ENCODE measurements at regions not wholly inside any gene's neighbourhood (a gene's known extent, or its start where the extent isn't known, plus 50 kb on each side); places are given as distances from the start of the nearest gene placed in this dataset.
"Not testable (repeated sequence)": the region's sequence is repeated elsewhere in the genome, so short reads cannot be mapped to it uniquely, and the experiment has no call there.

DNA sequence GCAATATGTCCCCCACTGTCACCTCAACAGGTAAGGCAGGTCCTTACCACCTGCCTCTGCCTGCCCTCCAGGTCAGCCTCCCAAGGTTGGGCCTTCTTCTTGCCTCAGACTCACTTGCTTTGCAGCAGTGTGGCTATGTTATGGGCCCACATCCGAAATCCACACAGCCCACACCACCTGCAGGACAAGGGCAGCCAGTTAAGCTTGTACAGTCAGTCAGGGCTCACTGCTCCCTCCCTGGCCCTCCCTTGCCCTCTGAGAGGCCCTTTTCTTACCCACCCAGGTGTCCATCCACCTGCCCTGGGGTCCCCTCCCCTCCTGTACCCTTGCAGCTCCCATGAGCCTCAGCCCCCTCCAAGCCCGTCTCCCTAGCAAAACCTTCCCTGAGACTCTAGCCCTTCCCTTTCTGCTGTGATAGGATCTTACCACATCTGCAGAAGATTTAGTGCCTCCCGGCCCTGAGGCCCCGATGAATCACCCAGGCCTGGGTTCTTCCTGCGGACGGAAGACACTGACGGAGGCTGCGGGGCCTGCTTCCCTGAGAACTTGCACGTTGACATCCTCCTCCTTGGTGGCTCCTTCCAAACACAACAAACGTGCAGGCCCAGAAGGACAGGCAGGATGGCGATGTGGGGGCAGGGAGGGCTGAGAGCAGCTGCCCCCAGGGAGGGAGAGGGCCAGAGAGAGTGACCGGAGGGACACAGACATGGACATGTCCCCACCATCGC lies 5466.2 kb upstream of the TPTE start:
- H3K36me3 ChIP-seq (ENCODE audit: insufficient read depth, low read length); H3K4me1 ChIP-seq (ENCODE audit: insufficient read depth, low read length); H2AFZ ChIP-seq (ENCODE audit: low read depth, low read length); H3K9me3 ChIP-seq (ENCODE audit: low read length); H3K27me3 ChIP-seq (ENCODE audit: insufficient read depth, low read length); H3K4me3 ChIP-seq (ENCODE audit: low read length): not testable (repeated sequence)

DNA sequence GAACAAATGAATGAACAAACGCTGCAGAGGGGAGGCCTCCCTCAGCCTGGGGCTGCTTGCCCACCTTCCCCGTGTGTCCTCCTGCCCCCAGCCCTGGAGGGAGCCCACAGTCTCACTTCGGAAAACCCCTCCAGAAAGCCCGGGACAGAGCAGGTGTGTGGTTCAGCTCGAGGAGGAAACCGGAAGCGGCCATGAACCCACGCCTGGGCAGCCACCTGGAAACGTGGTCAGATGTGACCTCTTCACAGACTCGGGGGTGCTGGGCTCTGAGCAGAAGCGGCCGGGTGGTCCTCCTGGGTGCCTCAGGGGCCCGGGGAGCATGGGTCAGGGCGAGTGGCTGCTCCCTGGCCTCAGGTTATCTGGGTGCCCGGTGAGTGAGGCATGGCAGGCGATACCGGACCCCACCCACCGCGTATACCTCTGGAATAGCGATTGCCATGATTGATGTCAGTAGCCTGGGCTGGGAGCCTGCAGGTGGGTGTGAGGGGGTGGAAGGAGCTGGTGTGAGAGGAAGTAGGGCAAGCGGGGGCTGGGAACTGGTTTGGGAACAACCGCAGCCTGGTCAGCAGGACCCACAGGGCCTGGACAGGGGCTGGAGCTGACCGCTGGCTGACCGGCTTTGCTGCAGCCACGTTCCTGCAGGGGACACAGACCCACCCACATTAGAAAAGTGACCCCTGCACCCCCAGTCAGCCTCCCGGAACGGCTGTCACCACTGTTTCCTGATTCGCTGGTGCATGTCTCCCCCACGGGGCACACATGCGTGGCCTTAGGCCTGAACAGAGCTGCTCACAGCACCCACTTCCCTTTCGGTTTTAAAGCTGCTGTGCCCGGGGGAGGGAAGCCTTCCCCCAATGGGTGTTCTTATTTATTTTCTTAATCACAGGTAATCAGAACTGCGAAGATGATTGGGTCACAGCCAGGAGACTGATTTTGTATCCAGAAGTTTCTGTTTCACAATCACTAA lies 5465.1 kb upstream of the TPTE start:
- H2AFZ ChIP-seq (ENCODE audit: low read depth, low read length); H3K4me3 ChIP-seq (ENCODE audit: low read length); H3K36me3 ChIP-seq (ENCODE audit: insufficient read depth, low read length); H3K27me3 ChIP-seq (ENCODE audit: insufficient read depth, low read length); H3K4me1 ChIP-seq (ENCODE audit: insufficient read depth, low read length); H3K9me3 ChIP-seq (ENCODE audit: low read length): not testable (repeated sequence)

DNA sequence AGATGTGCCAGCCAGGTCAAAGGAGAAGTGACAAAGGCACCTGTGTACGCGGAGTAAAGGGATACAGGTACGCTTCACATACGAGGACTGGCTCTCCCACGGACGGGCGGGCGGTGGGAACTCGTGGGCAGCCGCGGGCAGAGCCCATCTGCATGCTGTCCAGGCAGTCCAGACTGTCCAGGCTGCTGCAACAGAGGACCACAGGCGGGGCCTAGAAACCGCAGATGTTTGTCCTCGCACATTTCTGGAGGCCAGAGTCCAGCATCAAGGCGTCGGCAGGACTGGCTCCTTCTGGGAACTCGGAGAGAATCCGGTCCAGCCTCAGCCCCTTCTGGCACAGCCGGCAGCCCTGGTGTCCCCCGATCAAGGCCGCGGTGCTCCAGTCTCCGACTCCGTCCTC lies 5464.3 kb upstream of the TPTE start:
- not testable (repeated sequence) for H3K4me3 ChIP-seq (ENCODE audit: low read length); H2AFZ ChIP-seq (ENCODE audit: low read depth, low read length); H3K36me3 ChIP-seq (ENCODE audit: insufficient read depth, low read length); H3K4me1 ChIP-seq (ENCODE audit: insufficient read depth, low read length); H3K27me3 ChIP-seq (ENCODE audit: insufficient read depth, low read length); H3K9me3 ChIP-seq (ENCODE audit: low read length)

DNA sequence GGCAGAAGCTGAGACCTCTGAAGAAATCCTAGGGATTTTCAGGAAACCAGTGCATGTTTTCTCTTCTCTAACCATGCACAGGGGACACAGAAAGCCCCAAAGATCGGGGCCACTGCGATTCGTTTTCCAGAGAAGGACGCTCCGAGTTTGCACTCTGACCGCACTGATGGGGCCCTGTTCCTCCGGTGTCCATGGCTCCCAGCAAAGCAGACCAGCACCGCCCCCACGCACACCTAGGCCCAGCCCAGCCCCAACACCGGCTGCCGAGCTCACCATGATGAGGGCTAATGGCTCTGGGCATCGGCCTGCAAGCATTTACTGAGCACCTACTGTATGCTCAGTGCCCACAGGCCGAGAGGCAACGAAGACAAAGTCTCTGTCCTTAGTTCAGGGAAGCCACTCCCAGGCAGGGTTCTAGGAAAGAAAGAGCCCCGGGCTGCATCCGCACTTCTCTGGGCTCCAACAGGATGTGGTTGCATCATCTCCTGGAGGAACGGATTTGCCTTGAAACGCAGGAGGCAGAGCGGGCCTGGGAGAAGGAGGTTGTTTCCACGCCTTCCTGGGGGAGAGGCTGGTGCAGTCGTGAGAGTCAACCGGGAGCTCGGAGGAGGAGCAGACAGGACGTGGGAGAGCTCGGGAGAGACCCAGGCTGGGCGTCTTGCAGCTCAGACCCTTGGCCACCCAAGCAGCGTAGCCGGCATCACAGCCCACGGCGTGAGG lies 5460.9 kb upstream of the TPTE start:
- H2AFZ ChIP-seq (ENCODE audit: low read depth, low read length); H3K36me3 ChIP-seq (ENCODE audit: insufficient read depth, low read length); H3K9me3 ChIP-seq (ENCODE audit: low read length); H3K27me3 ChIP-seq (ENCODE audit: insufficient read depth, low read length); H3K4me1 ChIP-seq (ENCODE audit: insufficient read depth, low read length); H3K4me3 ChIP-seq (ENCODE audit: low read length): not testable (repeated sequence)

DNA sequence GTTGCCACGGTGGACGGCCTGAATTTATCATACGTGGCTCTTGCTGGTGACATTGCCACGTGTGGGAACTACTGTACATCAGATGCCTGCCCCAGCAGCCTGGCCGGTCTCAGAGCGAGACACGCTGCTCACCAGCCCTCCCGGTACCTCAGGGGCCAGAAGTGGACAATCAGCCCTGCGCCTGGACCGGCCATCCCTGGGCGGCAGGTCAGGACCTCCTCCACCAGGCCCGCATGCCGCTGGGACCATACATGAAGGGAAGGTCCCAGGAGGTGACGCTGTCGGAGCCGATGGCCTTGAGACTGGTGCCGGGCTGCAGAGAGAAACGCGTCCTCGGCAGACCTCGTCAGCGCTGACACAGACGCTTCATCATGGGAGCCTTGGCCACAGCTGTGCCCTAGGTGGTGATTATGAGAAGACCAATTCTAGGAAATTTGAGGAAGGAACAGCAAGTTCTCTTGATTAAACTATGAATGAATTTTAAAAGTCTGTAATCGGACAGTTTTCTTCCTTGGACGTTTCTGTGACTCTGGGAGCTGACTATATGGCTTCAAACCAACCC lies 5456.7 kb upstream of the TPTE start:
- not testable (repeated sequence) for H2AFZ ChIP-seq (ENCODE audit: low read depth, low read length); H3K4me3 ChIP-seq (ENCODE audit: low read length); H3K27me3 ChIP-seq (ENCODE audit: insufficient read depth, low read length); H3K36me3 ChIP-seq (ENCODE audit: insufficient read depth, low read length); H3K4me1 ChIP-seq (ENCODE audit: insufficient read depth, low read length); H3K9me3 ChIP-seq (ENCODE audit: low read length)

DNA sequence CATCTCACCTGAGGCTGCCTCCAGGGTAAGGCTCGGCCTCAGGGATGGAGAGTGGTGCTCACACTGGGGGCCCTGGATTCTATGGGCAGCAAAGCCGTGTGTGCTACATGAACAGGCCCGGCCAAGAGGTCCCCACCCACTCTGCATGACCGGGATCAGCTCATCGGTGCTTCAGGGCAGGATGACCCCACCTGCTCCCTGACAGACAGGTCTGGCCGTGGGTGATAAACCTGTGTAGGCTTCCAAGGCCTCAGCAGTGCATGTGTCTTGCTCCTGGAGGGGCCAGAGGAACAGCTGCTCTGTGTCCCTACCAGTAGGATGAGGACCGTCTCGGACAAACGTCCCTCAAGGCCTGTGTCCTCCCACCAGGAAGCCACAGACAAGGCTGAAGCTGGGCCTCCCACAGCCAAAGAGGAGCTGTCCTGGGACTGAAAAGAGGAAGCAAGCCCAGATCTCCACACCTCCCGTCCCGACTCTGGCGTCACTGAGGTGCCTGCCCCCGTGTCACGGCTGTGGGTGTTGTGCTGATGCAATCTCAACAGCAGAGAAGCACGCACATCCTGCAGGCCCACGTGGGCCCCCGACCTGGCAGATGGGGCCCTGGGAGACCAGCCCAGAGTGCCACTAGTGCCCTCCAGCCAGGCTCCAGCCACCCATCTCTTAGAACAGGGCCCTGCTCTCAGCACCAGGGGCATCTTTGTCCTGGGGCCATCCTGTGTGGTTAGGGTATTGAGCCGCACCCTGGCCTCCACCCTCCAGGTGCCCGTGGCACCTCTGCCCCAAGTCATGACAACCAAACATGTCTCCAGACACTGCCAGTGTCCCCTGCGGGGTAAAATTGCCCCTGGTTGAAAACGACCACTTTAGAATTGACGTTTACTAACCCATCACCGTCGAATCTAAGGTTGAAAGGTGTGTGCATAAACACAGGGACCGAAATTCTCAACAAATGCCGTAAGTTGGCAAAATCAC lies 5455.9 kb upstream of the TPTE start:
- not testable (repeated sequence) for H3K4me3 ChIP-seq (ENCODE audit: low read length); H2AFZ ChIP-seq (ENCODE audit: low read depth, low read length); H3K9me3 ChIP-seq (ENCODE audit: low read length); H3K4me1 ChIP-seq (ENCODE audit: insufficient read depth, low read length); H3K36me3 ChIP-seq (ENCODE audit: insufficient read depth, low read length); H3K27me3 ChIP-seq (ENCODE audit: insufficient read depth, low read length)

DNA sequence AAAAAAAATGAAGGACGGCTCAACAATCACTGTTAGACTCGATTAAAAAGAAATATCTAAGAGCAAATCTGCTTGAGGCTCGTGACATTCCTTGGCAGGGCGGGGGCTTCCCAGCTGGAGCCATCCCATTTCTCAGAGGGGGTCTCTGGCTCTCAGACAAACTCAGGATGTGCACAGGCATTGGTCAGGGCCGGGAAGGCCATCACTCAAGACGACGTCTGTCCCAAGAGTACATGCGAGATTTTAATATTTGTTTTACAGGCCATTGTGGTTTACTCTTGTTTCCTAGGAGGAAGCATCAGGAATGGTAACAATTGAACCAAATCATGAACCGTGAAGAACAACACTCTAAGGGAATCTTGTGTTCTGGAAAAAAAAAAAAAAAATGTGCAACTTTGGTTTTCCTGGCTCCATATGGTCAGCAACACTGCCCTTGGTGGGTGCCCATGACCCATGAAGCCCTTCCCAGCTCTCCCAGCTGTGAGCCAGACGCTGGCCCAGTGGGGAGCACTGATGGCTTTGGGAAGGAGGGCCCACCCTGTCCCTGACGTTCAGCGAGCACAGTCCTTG lies 5454.6 kb upstream of the TPTE start:
- H3K36me3 ChIP-seq (ENCODE audit: insufficient read depth, low read length); H3K4me3 ChIP-seq (ENCODE audit: low read length); H3K9me3 ChIP-seq (ENCODE audit: low read length); H3K27me3 ChIP-seq (ENCODE audit: insufficient read depth, low read length); H2AFZ ChIP-seq (ENCODE audit: low read depth, low read length); H3K4me1 ChIP-seq (ENCODE audit: insufficient read depth, low read length): not testable (repeated sequence)

DNA sequence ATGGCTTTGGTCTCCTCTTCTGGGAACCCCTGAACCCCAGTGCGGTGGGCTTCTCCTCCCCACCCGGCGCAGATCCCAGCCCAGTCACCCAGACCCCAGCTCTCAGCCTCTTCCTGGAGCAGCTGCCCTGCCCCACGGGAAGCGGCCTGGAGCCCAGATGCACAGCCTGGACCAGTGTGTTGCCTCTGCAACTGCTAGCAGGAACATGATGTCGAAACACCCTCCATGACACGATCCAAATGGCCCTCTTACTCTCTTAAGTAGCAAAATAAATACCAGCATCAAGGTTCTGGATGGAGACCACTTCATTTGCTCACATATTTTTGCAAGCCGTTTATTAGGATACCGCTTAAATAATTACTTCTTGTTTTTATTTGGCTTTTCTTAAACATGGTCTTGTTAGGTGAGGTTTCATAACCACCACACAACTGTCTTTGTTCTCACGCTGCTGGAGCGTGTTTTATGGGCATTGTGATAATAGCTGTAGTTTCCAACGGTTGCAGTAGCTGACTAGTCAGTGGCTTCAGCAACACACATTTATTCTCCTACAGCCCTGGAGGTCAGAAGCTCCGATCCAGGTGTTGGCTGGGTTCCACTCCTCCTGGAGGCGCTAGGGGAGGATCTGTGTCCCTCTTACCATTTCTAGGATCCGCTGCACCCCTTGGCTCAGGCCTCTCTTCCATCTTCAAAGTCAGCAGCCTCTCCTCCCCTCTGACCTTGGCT lies 5453.9 kb upstream of the TPTE start:
- not testable (repeated sequence) for H3K36me3 ChIP-seq (ENCODE audit: insufficient read depth, low read length); H3K9me3 ChIP-seq (ENCODE audit: low read length); H3K27me3 ChIP-seq (ENCODE audit: insufficient read depth, low read length); H3K4me3 ChIP-seq (ENCODE audit: low read length); H3K4me1 ChIP-seq (ENCODE audit: insufficient read depth, low read length); H2AFZ ChIP-seq (ENCODE audit: low read depth, low read length)

DNA sequence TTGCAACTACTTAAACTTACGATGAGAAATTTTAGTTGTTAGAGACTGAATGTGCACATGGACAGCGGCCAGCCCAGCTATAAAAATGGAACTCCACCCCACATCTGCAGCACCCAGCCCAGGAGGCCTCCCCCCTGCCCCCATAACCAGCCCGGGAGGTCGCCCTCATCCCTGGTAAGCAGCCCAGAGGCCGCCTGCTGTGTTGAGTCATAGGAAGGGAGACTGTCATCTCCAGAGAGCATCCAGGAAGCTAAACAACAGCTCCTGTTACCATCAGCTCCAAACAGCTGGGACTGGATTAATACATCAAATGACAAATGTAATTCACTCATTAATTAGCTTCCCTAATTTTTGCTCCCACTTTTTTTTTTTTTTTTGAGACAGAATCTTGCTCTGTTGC lies 5452.7 kb upstream of the TPTE start:
- not testable (repeated sequence) for H3K9me3 ChIP-seq (ENCODE audit: low read length); H3K36me3 ChIP-seq (ENCODE audit: insufficient read depth, low read length); H2AFZ ChIP-seq (ENCODE audit: low read depth, low read length); H3K4me1 ChIP-seq (ENCODE audit: insufficient read depth, low read length); H3K4me3 ChIP-seq (ENCODE audit: low read length); H3K27me3 ChIP-seq (ENCODE audit: insufficient read depth, low read length)

DNA sequence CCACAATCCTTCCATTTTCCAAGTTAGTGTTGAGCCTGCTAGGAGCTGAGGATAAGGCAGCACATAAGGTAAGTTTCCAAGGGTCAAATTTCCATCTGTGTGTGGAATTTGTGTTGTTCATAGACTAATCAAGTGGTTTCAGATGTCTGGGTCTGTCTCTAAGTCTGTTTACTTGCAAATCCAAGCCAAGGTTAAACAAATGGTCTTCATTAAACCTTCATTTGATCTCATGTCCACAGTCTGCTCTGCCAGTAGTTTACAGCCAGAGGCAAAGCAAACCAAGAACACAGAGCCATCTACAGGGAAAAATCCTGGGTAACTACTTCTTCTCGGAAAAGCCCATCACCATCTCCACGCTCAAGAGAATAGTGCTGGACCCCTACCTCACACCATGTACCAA lies 5450.2 kb upstream of the TPTE start:
- not testable (repeated sequence) for H3K4me3 ChIP-seq (ENCODE audit: low read length)

DNA sequence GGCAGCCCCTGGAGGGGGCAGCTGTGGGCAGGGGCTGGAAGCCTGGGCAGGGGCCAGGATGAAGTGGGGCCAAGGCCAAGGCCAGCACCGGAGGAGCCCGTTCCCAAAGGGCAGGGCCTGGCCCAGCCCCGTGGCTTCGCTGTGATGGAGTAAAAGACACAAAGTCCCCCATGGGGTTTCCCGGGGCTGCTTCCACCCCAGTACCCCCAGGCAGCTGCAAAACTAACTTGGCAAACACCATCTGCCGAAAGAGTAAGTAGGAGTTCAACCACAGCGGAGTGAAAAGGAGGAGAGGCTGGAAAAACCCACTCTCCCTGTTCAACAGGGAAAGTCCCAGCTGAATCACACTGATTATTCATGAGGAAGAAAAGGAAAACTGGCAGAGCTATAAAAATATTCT lies 5444.5 kb upstream of the TPTE start:
- H3K4me1 ChIP-seq (ENCODE audit: insufficient read depth, low read length); H2AFZ ChIP-seq (ENCODE audit: low read depth, low read length); H3K9me3 ChIP-seq (ENCODE audit: low read length); H3K4me3 ChIP-seq (ENCODE audit: low read length); H3K36me3 ChIP-seq (ENCODE audit: insufficient read depth, low read length); H3K27me3 ChIP-seq (ENCODE audit: insufficient read depth, low read length): not testable (repeated sequence)

More for the DNA sequence above, 5450.2 kb upstream of the TPTE start:
- H3K9me3 ChIP-seq (ENCODE audit: low read length); H3K36me3 ChIP-seq (ENCODE audit: insufficient read depth, low read length); H3K27me3 ChIP-seq (ENCODE audit: insufficient read depth, low read length); H3K4me1 ChIP-seq (ENCODE audit: insufficient read depth, low read length); H2AFZ ChIP-seq (ENCODE audit: low read depth, low read length): not testable (repeated sequence)

DNA sequence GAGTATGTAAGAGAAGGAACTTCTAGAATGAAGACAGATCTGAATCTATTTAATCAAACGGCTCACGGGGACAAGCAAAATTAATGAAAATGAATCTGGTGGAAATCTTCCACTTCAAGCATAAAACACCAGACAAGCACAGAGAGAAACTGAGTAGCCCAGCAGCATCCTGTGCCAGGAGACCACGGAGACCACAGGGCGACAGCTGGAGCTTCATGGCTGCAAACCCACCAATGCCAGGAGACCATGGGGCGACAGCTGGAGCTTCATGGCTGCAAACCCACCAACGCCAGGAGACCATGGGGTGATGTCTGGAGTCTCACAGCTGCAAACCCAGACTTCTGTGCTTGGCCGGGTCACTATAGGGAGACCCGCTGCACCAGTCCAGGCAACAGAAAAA lies 5442.0 kb upstream of the TPTE start:
- H3K27me3 ChIP-seq (ENCODE audit: insufficient read depth, low read length); H2AFZ ChIP-seq (ENCODE audit: low read depth, low read length); H3K4me1 ChIP-seq (ENCODE audit: insufficient read depth, low read length); H3K9me3 ChIP-seq (ENCODE audit: low read length); H3K4me3 ChIP-seq (ENCODE audit: low read length); H3K36me3 ChIP-seq (ENCODE audit: insufficient read depth, low read length): not testable (repeated sequence)
